ENCODE measurements at regions not wholly inside any gene's neighbourhood (a gene's known extent, or its start where the extent isn't known, plus 50 kb on each side); places are given as distances from the start of the nearest gene placed in this dataset.

DNA sequence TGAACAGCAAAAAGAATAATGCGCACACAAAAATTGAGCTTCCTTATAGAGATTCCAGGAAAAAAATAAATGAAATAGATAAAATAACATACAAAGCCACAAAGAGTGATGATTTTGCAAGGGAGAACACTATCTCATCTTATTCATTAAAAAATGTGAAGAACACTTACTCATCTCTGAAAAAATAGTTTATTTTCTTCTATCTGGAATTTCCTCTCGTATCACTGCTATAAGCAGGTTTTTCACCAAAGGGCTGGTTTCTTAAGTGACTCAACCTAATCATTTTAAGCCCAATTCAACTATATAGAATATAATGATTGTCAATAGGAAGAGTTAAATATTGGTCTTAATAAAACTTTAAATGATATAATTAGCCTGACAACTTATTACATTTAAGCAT is 504.9 kb downstream of the NR2F1-AS1 start:
- Histone ChIP-seq H3K9me3 (ENCODE audit: insufficient read depth, low read depth, low read length) (no peaks in the 10 kb centered on the region), H3K4me1 (ENCODE audit: insufficient read depth, low read length) (no peaks in the 10 kb centered on the region), H3K27ac (ENCODE audit: low read depth, low read length) (no peak overlapping the region), H3K27me3 (ENCODE audit: insufficient read depth, low read length) (no peaks in the 10 kb centered on the region), H3K36me3 (ENCODE audit: insufficient read depth, low read length) (no peaks in the 10 kb centered on the region), H3K4me3 (ENCODE audit: low read length) (no peak overlapping the region), H3K9ac (ENCODE audit: low read depth, low read length) (no peak overlapping the region)
- 100% methylated on average over 1 of the region's 2 CpGs for WGBS

DNA sequence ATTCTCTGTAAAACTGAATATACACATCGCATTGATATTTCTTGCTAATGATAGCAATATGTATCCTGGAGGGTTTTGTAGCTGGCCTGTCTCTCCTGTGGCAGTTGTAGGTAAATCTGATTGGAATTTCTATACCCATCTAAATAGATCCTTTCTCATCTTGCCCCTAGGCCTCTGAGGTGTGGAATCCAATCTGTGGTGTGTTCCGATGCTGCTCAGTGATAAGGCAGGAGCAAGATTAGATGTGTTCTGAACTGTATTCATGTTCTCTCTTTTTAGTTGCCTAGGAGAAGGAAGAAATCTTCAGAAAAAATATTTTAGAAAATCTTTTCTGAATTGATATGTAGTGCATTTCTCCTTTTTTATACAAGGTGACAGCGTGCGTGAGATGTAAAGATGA is 507.5 kb downstream of the NR2F1-AS1 start:
- no peak overlapping the region for H3K27ac ChIP-seq (ENCODE audit: low read depth, low read length)
- 95% methylated on average over 3 of the region's 4 CpGs for WGBS
- no peak overlapping the region for H3K9ac ChIP-seq (ENCODE audit: low read depth, low read length)
- no peaks in the 10 kb centered on the region for H3K4me1 ChIP-seq (ENCODE audit: insufficient read depth, low read length)
- H3K9me3 ChIP-seq (ENCODE audit: insufficient read depth, low read depth, low read length) = no peaks in the 10 kb centered on the region
- H3K4me3 ChIP-seq (ENCODE audit: low read length) = no peak overlapping the region
- H3K27me3 ChIP-seq (ENCODE audit: insufficient read depth, low read length) = no peaks in the 10 kb centered on the region
- no peaks in the 10 kb centered on the region for H3K36me3 ChIP-seq (ENCODE audit: insufficient read depth, low read length)

DNA sequence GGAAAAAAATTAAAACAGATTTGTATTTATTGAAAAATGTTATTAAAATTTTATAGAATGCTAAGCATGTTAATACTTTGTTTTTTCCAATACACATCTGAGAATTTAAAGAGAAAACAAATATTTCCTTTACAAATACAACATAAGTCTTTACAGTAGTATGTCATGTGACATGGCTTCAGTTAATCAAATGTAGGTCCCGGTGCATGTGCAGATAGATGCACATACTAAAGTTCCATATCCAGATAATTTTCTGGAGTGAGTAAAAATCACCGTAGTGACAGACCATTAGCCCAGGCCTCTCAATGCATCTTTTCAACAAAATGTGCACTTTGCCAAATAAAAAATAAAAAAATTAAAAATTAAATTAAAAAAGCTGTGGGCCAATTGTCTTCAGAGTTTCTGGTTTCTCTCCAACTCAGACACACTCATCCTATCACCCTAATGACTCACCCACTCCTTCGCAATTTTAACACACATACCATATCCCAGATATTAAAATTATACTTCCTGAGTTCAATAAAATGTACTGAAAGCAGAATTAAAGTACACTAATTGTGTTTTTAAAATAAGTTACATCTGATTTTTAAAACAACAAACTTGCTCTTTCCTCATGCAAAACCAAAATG is 508.1 kb downstream of the NR2F1-AS1 start:
- WGBS = 100% methylated on average over 3 of the region's 3 CpGs
- H3K27me3 ChIP-seq (ENCODE audit: insufficient read depth, low read length) = no peaks in the 10 kb centered on the region
- no peaks in the 10 kb centered on the region for H3K36me3 ChIP-seq (ENCODE audit: insufficient read depth, low read length)
- H3K9ac ChIP-seq (ENCODE audit: low read depth, low read length) = no peak overlapping the region
- no peak overlapping the region for H3K4me3 ChIP-seq (ENCODE audit: low read length)
- H3K4me1 ChIP-seq (ENCODE audit: insufficient read depth, low read length) = no peaks in the 10 kb centered on the region
- no peak overlapping the region for H3K27ac ChIP-seq (ENCODE audit: low read depth, low read length)
- H3K9me3 ChIP-seq (ENCODE audit: insufficient read depth, low read depth, low read length) = no peaks in the 10 kb centered on the region

DNA sequence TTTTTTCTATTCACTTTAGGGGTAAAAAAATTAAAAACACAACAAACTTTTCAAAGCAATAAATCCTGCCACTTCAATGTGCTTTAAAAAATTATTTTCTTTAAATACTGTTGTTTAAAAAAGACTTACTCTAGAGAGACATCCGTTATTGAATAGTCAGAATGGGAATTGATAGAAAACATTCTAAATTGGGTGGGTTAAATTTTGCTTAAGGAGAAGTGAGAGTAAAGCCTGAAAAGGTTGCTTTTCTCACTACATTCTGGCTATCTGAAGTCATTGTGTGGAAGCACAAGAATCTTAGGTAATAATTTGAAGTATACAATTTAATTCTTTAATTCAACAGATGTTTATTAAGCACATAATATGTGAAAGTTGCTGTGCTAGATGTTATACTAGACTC is 509.3 kb downstream of the NR2F1-AS1 start:
- Histone ChIP-seq H3K9me3 (ENCODE audit: insufficient read depth, low read depth, low read length) (no peaks in the 10 kb centered on the region), H3K27me3 (ENCODE audit: insufficient read depth, low read length) (no peaks in the 10 kb centered on the region), H3K9ac (ENCODE audit: low read depth, low read length) (no peak overlapping the region), H3K36me3 (ENCODE audit: insufficient read depth, low read length) (no peaks in the 10 kb centered on the region), H3K4me3 (ENCODE audit: low read length) (no peak overlapping the region), H3K4me1 (ENCODE audit: insufficient read depth, low read length) (no peaks in the 10 kb centered on the region), H3K27ac (ENCODE audit: low read depth, low read length) (no peak overlapping the region)
- 100% methylated on average over 1 of the region's 1 CpG for WGBS

DNA sequence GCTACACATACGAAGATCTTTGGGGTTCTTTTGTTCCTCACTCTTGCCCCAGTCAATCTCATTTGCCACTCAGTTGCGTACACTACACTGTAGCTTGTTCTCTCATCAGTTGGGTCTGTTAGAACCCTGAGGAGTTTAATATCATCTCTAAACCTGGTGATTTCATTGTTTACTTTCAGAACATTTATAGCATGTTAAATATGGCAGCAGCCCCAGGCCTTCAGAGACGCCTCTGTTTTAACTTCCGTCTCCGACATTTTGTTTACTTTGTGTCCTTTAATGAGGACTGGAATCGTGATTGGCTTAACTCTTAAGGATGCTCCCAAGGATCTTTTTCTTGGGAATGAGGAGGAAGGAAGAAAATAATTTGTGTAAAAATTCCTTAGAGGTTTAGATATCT is 510.1 kb downstream of the NR2F1-AS1 start:
- H3K4me3 ChIP-seq (ENCODE audit: low read length) = no peak overlapping the region
- no peaks in the 10 kb centered on the region for H3K27me3 ChIP-seq (ENCODE audit: insufficient read depth, low read length)
- no peak overlapping the region for H3K27ac ChIP-seq (ENCODE audit: low read depth, low read length)
- H3K9me3 ChIP-seq (ENCODE audit: insufficient read depth, low read depth, low read length) = no peaks in the 10 kb centered on the region
- no peak overlapping the region for H3K9ac ChIP-seq (ENCODE audit: low read depth, low read length)
- WGBS = 94% methylated on average over 6 of the region's 6 CpGs
- no peaks in the 10 kb centered on the region for H3K4me1 ChIP-seq (ENCODE audit: insufficient read depth, low read length)
- H3K36me3 ChIP-seq (ENCODE audit: insufficient read depth, low read length) = no peaks in the 10 kb centered on the region

DNA sequence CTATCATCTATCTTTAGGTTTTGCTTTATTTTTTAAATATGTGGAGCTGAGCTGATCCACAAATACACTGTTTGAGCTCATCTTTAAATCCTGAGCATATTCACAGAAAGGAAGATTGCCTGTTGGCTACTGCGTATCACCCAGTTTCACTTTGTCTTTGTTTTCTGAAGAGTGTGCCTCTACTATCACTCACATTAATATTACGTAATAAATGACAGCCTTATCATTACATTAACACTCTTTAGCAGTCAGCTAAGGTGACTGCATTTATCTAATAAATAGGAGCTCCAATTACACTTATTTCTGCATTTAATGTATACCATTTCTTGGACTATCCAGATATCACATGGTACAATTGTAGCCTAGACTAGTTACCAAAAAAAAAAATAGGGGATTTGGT is 511.7 kb downstream of the NR2F1-AS1 start:
- 95% methylated on average over 2 of the region's 2 CpGs for WGBS
- H3K9me3 ChIP-seq (ENCODE audit: insufficient read depth, low read depth, low read length) = no peaks in the 10 kb centered on the region
- H3K36me3 ChIP-seq (ENCODE audit: insufficient read depth, low read length) = no peaks in the 10 kb centered on the region
- no peak overlapping the region for H3K9ac ChIP-seq (ENCODE audit: low read depth, low read length)
- H3K4me1 ChIP-seq (ENCODE audit: insufficient read depth, low read length) = no peaks in the 10 kb centered on the region
- H3K4me3 ChIP-seq (ENCODE audit: low read length) = no peak overlapping the region
- no peak overlapping the region for H3K27ac ChIP-seq (ENCODE audit: low read depth, low read length)
- H3K27me3 ChIP-seq (ENCODE audit: insufficient read depth, low read length) = no peaks in the 10 kb centered on the region

DNA sequence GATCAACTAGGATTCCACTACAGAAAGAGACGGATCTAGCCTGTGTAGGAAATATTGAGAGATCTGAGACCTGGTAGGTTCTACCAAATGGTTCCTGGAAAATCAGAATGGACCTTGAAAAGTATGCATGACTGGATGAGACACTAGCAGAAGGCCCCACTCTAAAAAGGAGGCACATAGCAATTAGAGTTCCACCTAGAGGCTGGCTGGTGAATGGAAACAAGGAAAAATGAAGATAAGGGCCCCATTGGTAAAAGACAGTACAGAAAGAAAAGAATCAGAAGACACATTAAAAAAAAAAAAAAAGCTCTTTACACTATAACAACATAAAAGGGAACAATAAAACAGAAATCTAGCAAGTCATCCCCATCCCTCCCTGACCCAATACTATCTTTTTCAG is 518.5 kb downstream of the NR2F1-AS1 start:
- no peak overlapping the region for H3K27ac ChIP-seq (ENCODE audit: low read depth, low read length)
- H3K4me3 ChIP-seq (ENCODE audit: low read length) = no peak overlapping the region
- no peaks in the 10 kb centered on the region for H3K9me3 ChIP-seq (ENCODE audit: insufficient read depth, low read depth, low read length)
- no peak overlapping the region for H3K9ac ChIP-seq (ENCODE audit: low read depth, low read length)
- no peaks in the 10 kb centered on the region for H3K36me3 ChIP-seq (ENCODE audit: insufficient read depth, low read length)
- 84% methylated on average over 1 of the region's 1 CpG for WGBS
- peaks cover 9% of the 10 kb centered on the region; the same call in 1 of the 2 replicates for H3K4me1 ChIP-seq (ENCODE audit: insufficient read depth, low read length)
- H3K27me3 ChIP-seq (ENCODE audit: insufficient read depth, low read length) = no peaks in the 10 kb centered on the region

DNA sequence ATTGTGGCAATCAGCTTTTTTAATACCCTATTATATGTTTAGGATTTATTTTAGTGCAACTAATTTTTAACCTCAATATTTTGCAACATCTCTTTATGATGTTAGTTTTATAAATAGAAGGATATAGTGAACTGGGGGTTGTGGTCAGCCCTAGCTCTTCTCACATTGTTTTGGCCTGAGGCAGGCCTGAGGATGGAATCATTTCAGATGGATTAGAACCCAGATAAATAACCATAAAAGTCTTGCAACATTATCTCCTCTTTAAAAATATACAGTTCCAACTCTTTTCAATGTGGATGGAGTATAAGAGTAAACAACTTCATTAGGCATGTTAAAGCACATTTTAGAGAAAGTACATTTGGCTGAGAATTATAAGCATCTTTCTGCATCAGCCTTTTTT is 522.7 kb downstream of the NR2F1-AS1 start:
- Histone ChIP-seq H3K27me3 (ENCODE audit: insufficient read depth, low read length) (no peaks in the 10 kb centered on the region), H3K36me3 (ENCODE audit: insufficient read depth, low read length) (no peaks in the 10 kb centered on the region), H3K4me3 (ENCODE audit: low read length) (no peak overlapping the region), H3K9ac (ENCODE audit: low read depth, low read length) (no peak overlapping the region), H3K4me1 (ENCODE audit: insufficient read depth, low read length) (peaks cover 16% of the 10 kb centered on the region), H3K27ac (ENCODE audit: low read depth, low read length) (no peak overlapping the region), H3K9me3 (ENCODE audit: insufficient read depth, low read depth, low read length) (no peaks in the 10 kb centered on the region)

DNA sequence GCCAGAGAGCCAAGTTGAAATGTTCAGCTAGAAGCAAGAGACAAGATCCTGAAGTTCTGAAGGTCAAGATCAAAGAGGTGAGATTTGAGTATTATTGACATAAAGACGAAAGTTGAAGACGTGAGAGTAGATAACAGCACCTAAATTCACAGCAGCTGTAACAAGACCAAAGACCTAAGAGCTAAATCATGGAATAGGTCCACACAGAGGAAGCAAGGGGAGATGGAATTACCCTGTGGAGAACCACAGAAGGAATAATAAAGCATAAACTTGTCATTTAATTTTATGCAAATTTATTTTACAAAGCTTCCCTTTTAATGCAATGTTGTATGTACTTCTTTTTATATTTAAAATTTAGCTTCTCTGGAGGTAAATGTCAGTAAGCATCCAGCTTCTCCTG is 523.7 kb downstream of the NR2F1-AS1 start:
- peak overlapping the region; percentile 51; the same call in 1 of the 2 replicates for H3K27ac ChIP-seq (ENCODE audit: low read depth, low read length)
- H3K4me1 ChIP-seq (ENCODE audit: insufficient read depth, low read length) = peaks cover 16% of the 10 kb centered on the region

DNA sequence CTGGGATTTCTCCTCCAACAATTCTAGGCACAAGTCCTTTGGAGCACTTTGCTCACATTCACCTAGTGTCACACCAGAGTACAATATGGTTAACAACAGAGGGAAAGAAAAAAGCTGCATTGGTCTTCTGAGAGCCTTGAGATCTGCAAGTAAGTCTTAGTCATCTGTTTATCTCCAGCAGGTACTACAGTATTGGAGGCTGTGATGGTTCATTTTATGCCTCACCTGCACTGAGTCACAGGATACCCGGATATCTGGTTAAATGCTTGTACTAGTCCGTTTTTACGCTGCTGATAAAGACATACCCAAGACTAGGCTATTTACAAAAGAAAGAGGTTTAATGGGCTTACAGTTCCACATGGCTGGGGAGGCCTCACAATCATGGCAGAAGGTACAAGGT is 525.0 kb downstream of the NR2F1-AS1 start:
- H3K27me3 ChIP-seq (ENCODE audit: insufficient read depth, low read length) = no peaks in the 10 kb centered on the region
- H3K27ac ChIP-seq (ENCODE audit: low read depth, low read length) = no peak overlapping the region
- H3K9me3 ChIP-seq (ENCODE audit: insufficient read depth, low read depth, low read length) = no peaks in the 10 kb centered on the region
- H3K4me3 ChIP-seq (ENCODE audit: low read length) = no peak overlapping the region
- peaks cover 16% of the 10 kb centered on the region for H3K4me1 ChIP-seq (ENCODE audit: insufficient read depth, low read length)
- H3K9ac ChIP-seq (ENCODE audit: low read depth, low read length) = no peak overlapping the region
- no peaks in the 10 kb centered on the region for H3K36me3 ChIP-seq (ENCODE audit: insufficient read depth, low read length)
- 98% methylated on average over 3 of the region's 3 CpGs for WGBS

More for the DNA sequence above, 523.7 kb downstream of the NR2F1-AS1 start:
- Histone ChIP-seq H3K9ac (ENCODE audit: low read depth, low read length) (no peak overlapping the region), H3K4me3 (ENCODE audit: low read length) (no peak overlapping the region), H3K36me3 (ENCODE audit: insufficient read depth, low read length) (no peaks in the 10 kb centered on the region), H3K9me3 (ENCODE audit: insufficient read depth, low read depth, low read length) (no peaks in the 10 kb centered on the region), H3K27me3 (ENCODE audit: insufficient read depth, low read length) (no peaks in the 10 kb centered on the region)
- WGBS = 50% methylated on average over 2 of the region's 2 CpGs

DNA sequence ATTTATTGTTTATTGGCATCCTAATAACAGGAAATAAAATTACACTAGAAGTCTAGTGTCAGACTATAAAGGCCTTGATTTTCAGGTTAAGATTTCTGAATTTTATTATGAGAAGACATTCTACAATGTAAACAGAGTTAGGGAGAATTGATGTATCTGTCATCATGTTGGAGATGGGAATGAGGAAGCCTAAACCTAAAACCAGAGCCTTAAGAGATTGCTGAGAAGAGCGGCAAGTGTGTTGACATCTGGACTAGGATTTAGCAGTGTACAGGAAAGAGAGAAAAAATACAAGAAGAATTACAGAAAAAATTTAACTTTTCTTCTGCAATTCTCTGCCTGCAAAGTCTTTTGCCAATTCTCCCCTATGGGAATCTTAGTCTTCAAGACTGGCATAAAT is 525.5 kb downstream of the NR2F1-AS1 start:
- Histone ChIP-seq H3K9me3 (ENCODE audit: insufficient read depth, low read depth, low read length) (no peaks in the 10 kb centered on the region), H3K9ac (ENCODE audit: low read depth, low read length) (no peak overlapping the region), H3K4me3 (ENCODE audit: low read length) (no peak overlapping the region), H3K27ac (ENCODE audit: low read depth, low read length) (no peak overlapping the region), H3K27me3 (ENCODE audit: insufficient read depth, low read length) (no peaks in the 10 kb centered on the region), H3K36me3 (ENCODE audit: insufficient read depth, low read length) (no peaks in the 10 kb centered on the region), H3K4me1 (ENCODE audit: insufficient read depth, low read length) (peaks cover 16% of the 10 kb centered on the region)
- WGBS = 82% methylated on average over 1 of the region's 1 CpG
